Calu3 (cell line): ENCODE measurements at regions not wholly inside any gene's neighbourhood (a gene's known extent, or its start where the extent isn't known, plus 50 kb on each side); places are given as distances from the start of the nearest gene placed in this dataset.

Source experiments
- BruUV-seq: library from RNA; stranded (reverse); fragments of 400-500 nt; replicated peaks from 2 replicates; lab custom pipeline; 2021; lab: Mats Ljungman, UMichigan
- CTCF ChIA-PET: fragments of 300-600 bp; sonication (Branson Sonifier 250); formaldehyde crosslinking; loops from one replicate; lab custom pipeline; 2022; ENCODE audit warnings: antibody characterized with exemption; lab: Charles Lee
- DNase-seq: peaks from one replicate; pipeline ENCODE4 v3.0.0; 2022
- H3K27ac Mint-ChIP-seq: one replicate; pipeline ENCODE4 v1.8.0; 2022; ENCODE audit warnings: mixed read lengths; ENCODE audit not compliant: unreplicated experiment
- H3K27me3 Mint-ChIP-seq: one replicate; pipeline ENCODE4 v1.8.0; 2022; ENCODE audit warnings: mixed read lengths; ENCODE audit not compliant: unreplicated experiment
- H3K36me3 Mint-ChIP-seq: one replicate; pipeline ENCODE4 v1.8.0; 2022; ENCODE audit warnings: mild to moderate bottlenecking, moderate library complexity, mixed read lengths; ENCODE audit not compliant: insufficient read depth, unreplicated experiment
- H3K4me1 Mint-ChIP-seq: one replicate; pipeline ENCODE4 v1.8.0; 2022; ENCODE audit warnings: mild to moderate bottlenecking, low read depth, mixed read lengths; ENCODE audit not compliant: unreplicated experiment
- H3K4me3 Mint-ChIP-seq: one replicate; pipeline ENCODE4 v1.8.0; 2022; ENCODE audit warnings: mild to moderate bottlenecking, low read depth, moderate library complexity, mixed read lengths; ENCODE audit not compliant: unreplicated experiment
- H3K9me3 Mint-ChIP-seq: one replicate; pipeline ENCODE4 v1.8.0; 2022; ENCODE audit warnings: low read depth, mixed read lengths; ENCODE audit not compliant: unreplicated experiment
- intact Hi-C: fragments of 100-400 bp; cut with micrococcal nuclease; formaldehyde crosslinking; loops from one replicate; pipeline ENCODE4 v1.10.0; 2022; ENCODE audit not compliant: unreplicated experiment
- TF ChIP-seq, protein P1 (sequence below): fragments of 200-600 bp; IDR thresholded peaks from one replicate; pipeline ENCODE4 v1.8.0; 2022; ENCODE audit warnings: antibody characterized with exemption; ENCODE audit not compliant: unreplicated experiment

GRCh38 chr9:1254071-1254470 is 203.9 kb downstream of the DMRT2 start:
- DNase-seq: no peak
- Mint-ChIP-seq H3K9me3 (peaks cover 6% of the 10 kb centered on the region), H3K4me3 (no peak overlapping the region), H3K36me3 (no peaks in the 10 kb centered on the region), H3K27me3 (no peaks in the 10 kb centered on the region), H3K4me1 (no peaks in the 10 kb centered on the region), H3K27ac (no peak overlapping the region)
- no TSS peak for BruUV-seq
- CTCF ChIA-PET: no interaction called here
- TF ChIP-seq, protein P1, sequence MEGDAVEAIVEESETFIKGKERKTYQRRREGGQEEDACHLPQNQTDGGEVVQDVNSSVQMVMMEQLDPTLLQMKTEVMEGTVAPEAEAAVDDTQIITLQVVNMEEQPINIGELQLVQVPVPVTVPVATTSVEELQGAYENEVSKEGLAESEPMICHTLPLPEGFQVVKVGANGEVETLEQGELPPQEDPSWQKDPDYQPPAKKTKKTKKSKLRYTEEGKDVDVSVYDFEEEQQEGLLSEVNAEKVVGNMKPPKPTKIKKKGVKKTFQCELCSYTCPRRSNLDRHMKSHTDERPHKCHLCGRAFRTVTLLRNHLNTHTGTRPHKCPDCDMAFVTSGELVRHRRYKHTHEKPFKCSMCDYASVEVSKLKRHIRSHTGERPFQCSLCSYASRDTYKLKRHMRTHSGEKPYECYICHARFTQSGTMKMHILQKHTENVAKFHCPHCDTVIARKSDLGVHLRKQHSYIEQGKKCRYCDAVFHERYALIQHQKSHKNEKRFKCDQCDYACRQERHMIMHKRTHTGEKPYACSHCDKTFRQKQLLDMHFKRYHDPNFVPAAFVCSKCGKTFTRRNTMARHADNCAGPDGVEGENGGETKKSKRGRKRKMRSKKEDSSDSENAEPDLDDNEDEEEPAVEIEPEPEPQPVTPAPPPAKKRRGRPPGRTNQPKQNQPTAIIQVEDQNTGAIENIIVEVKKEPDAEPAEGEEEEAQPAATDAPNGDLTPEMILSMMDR: no peak
- intact Hi-C loops: no loop called here

GRCh38 chr9:1256178-1256577 is 206.0 kb downstream of the DMRT2 start:
- peaks cover 6% of the 10 kb centered on the region for H3K9me3 Mint-ChIP-seq
- TF ChIP-seq, protein P1: no peak
- no peaks in the 10 kb centered on the region for H3K4me1 Mint-ChIP-seq
- BruUV-seq: no TSS peak
- H3K27ac Mint-ChIP-seq: no peak overlapping the region
- CTCF ChIA-PET: no interaction called here
- no peaks in the 10 kb centered on the region for H3K27me3 Mint-ChIP-seq
- intact Hi-C loops: no loop called here
- H3K36me3 Mint-ChIP-seq: no peaks in the 10 kb centered on the region
- no peak overlapping the region for H3K4me3 Mint-ChIP-seq
- DNase-seq: no peak

DNA sequence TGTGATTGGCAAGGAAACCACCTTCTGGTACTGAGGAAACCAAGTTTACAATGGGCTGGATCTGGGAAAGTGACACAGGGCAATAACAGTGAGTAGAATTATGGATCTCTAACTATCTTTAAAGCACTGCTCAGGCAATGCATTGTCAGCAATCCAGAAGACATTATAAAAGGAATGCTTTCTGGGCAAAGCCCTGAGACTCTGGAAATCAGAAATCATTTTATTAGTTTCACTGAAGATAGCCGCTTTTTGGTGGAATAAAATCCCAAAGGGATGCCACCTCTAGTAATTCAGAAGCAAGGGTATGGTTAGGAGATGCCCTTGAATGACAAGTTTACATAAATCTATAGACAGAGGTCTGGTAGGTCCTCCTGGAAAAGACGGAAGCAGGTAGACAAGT is 211.1 kb downstream of the DMRT2 start:
- H3K27ac Mint-ChIP-seq: no peak overlapping the region
- H3K4me3 Mint-ChIP-seq: no peak overlapping the region
- BruUV-seq: no TSS peak
- H3K36me3 Mint-ChIP-seq: no peaks in the 10 kb centered on the region
- TF ChIP-seq, protein P1: no peak
- peaks cover 4% of the 10 kb centered on the region for H3K9me3 Mint-ChIP-seq
- H3K27me3 Mint-ChIP-seq: no peaks in the 10 kb centered on the region
- DNase-seq: no peak
- CTCF ChIA-PET: no interaction called here
- intact Hi-C loops: no loop called here
- no peaks in the 10 kb centered on the region for H3K4me1 Mint-ChIP-seq

DNA sequence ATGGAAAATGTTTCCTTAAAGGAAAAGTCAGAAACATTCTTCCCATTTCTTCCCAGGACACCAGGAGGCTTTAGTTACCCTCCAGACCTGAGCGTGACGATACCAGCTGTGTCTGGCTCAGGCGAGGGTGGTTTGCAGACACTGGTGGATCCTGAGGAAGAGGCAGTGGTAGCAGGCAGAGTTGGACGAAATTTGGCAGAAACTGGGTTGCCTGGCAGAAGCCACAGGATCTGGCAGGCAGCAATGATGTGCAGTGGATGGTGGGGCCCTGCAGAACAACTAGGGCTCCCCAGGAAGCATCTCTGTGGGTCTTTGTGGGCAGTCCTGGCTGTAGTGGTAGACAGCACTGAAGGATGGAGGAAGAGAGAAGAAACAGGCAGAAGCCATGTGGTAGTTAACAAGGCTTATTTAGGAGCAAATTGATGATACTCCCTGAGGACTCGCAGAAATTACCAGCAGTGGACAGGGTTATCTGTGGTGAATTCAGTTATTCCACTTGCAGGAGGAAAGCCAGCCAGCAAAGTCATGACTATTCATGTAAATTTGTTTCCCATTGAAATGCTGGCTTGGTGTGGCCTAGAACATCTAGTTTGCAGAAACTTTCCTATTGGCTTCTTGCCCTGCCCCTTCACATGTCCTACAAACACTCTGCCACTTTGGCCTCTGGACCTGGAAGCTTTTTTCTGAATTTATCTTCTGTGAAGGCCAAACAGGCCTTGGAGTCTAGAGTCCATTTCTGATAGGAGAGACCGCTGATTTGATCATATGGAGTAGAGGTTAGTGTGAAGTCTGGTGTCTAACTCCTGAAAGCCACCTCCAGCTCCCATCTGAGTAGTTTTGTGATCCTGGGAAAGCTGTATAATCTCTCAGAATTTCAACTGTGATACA is 212.0 kb downstream of the DMRT2 start:
- DNase-seq: no peak
- Mint-ChIP-seq H3K4me3 (no peak overlapping the region), H3K36me3 (no peaks in the 10 kb centered on the region), H3K27ac (no peak overlapping the region), H3K4me1 (no peaks in the 10 kb centered on the region), H3K9me3 (peaks cover 4% of the 10 kb centered on the region), H3K27me3 (no peaks in the 10 kb centered on the region)
- TF ChIP-seq, protein P1: no peak
- BruUV-seq: no TSS peak
- CTCF ChIA-PET: no interaction called here
- intact Hi-C loops: no loop called here
